GM12864 (cell line): ENCODE measurements at regions not wholly inside any gene's neighbourhood (a gene's known extent, or its start where the extent isn't known, plus 50 kb on each side); places are given as distances from the start of the nearest gene placed in this dataset.

Source experiments
- DNase-seq: peaks from one replicate; pipeline ENCODE4 v3.0.0-alpha.2; 2011; ENCODE audit warnings: low read depth
- H3K4me3 ChIP-seq: 2 replicates; pipeline ENCODE4 v1.5.1; 2011; ENCODE audit warnings: mild to moderate bottlenecking, low read depth, low read length, control low read depth
- TF ChIP-seq, protein P1 (sequence below): IDR thresholded peaks from 2 replicates; pipeline ENCODE4 v1.5.1; 2011; ENCODE audit warnings: low read depth, mild to moderate bottlenecking, moderate library complexity, low read length, control low read depth, inconsistent platforms; ENCODE audit errors: missing control alignments

DNA sequence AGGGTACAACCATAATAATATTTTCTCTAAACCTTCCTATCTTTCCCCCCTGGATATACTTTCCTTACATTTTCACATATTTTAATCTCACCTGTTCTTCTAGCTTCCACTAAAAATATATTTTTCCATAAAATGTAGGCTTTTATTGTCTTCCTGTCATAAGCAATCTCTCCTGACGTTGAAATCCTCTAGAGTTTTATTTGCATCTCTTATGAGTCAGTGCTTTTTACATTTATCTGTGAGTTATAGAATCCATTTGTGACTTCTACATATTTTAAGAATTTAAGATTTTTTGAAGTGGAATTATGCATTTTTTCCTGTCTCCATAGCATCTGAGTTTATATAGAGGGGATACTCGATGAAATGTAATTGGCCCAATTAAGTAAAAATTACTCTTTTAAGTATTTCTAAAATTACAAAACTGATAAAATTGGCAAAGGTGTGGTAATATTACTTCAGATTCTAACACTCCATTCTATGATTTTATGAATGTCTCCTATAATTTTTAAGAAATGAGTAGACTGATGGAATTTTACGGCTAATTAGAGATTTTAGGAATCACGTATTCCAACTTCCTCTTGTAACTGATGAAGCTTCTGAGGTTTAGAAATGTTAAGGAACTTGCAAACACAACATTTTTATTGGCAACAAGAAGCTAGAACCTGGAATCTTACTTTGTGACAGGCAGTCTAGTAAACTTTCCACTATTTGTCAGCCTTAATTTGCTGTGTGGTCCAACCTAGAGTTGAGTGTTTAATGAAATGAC is 422.9 kb upstream of the SEMA3A start:
- no peak for DNase-seq
- TF ChIP-seq, protein P1, sequence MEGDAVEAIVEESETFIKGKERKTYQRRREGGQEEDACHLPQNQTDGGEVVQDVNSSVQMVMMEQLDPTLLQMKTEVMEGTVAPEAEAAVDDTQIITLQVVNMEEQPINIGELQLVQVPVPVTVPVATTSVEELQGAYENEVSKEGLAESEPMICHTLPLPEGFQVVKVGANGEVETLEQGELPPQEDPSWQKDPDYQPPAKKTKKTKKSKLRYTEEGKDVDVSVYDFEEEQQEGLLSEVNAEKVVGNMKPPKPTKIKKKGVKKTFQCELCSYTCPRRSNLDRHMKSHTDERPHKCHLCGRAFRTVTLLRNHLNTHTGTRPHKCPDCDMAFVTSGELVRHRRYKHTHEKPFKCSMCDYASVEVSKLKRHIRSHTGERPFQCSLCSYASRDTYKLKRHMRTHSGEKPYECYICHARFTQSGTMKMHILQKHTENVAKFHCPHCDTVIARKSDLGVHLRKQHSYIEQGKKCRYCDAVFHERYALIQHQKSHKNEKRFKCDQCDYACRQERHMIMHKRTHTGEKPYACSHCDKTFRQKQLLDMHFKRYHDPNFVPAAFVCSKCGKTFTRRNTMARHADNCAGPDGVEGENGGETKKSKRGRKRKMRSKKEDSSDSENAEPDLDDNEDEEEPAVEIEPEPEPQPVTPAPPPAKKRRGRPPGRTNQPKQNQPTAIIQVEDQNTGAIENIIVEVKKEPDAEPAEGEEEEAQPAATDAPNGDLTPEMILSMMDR, result no peak
- H3K4me3 ChIP-seq, result no peak overlapping the region

DNA sequence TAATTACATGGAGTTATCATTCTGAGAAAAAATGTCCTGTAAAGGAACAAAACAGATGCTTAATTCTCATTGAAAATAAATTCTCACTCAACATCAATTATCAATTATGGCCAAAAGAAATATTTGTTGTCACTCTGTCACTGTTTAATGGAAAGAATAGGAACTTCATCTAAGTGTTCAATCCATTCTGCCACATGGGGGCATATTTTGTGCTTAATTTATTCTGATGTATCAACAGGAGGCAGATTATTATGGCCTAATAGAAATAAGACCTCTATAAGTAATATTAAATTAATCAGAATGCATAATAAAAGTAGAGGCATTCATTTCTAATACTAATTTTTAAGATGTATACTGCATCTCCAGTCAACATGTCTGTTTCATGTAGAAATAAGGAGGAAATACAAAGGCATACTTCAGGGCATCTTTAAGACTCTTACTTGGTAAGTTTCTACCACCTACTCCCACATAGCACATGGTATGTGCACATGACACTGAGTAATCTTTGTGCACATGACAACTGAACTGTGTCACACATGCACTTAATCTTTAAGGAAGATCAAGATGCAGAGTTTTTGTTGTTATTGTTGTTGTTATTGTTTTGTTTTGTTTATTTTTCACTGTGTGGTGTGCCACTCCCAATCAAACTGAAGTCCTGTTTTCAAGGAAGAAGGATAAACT is 420.4 kb upstream of the SEMA3A start:
- DNase-seq, result no peak
- TF ChIP-seq, protein P1, result no peak
- H3K4me3 ChIP-seq, result no peak overlapping the region

DNA sequence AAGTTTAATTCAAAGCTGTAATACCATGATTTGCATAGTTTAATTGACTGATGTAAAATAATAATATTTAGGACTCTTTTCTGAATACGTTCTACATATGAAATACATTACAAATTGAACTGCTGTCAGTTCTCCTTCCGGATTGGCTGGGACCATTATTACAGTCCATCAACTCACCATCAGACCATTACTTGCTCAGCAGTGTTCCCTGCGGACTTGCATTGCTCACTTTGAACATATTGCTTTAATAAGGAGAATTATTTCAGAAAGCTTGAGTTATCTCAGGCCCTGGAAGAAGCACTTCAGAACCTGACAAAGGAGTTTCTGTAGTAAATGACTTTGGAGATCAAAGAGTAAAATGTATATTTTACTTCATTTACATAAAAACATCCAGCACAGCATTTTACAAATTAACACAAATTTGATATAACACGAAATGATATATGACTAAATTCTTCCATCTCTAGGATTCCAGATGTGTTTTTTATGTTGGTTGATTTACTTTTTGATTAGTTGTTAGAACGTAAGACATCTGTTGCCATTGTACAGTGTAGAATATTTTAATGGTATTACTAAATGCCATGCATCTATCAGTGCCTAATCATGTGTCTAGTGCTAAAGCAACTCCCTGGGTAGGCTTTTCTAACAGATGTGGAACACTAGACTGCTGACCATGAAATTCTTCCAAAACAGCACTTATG is 418.5 kb upstream of the SEMA3A start:
- no peak overlapping the region for H3K4me3 ChIP-seq
- TF ChIP-seq, protein P1, result no peak
- DNase-seq, result no peak

DNA sequence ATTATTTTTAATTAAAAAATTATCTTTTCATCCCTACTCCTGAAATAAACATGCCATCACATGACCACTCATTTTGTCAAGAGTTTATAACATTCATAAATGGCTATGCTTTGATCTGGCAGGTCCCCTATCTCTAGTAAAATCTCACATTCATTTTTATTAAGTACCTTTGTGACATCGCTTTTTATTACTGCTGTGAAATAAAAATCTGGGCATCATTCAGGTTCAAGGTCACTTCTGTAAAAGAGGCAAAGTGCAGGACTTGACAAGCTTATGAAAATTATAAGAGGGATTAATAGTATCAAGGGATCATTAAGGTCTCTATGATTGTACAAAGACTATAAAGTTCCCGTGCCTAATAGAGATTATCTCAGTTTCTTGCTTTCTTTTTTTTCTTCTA is 416.8 kb upstream of the SEMA3A start:
- TF ChIP-seq, protein P1, result no peak
- H3K4me3 ChIP-seq, result no peak overlapping the region
- DNase-seq, result no peak

DNA sequence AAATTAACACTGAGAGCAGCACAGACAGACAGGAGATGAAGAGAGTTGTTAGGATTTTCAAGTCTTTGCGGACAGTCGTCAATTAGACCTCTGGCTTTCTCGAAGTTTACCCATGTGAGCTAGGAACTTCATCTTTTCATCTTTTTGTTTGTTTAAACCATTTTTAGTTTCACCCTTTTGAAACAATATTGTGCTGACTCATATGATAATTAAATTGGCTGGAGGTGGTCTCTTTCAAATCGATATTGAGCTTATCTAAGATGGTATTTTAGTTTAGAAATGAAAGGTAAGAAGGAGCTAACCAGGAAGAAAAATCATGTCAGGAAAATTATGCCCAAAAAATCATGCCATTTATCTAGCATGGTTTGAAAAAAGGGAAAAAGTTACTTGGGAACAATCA is 415.8 kb upstream of the SEMA3A start:
- TF ChIP-seq, protein P1, result no peak
- no peak overlapping the region for H3K4me3 ChIP-seq
- DNase-seq, result no peak

DNA sequence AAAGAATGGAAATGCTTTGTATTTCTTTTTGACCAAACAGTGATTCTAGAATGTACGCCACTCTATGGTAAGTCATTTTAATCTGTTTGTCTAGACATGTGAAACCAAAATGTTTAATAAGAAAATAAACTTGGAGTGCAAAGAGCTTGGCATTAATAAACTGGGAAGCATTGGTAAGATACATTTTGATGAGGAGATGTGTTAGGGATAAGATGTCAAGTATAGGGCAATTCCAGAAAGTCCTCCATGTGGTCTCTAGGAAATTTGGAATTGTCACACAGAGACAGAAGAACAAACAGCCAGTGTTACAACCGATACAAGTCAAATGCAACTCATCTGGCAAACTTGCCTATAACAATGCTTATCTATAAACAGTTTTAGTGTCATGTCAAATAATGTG is 410.7 kb upstream of the SEMA3A start:
- TF ChIP-seq, protein P1, result no peak
- no peak for DNase-seq
- H3K4me3 ChIP-seq, result no peak overlapping the region
